Gastroesophageal sphincter (tissue), 3 donors: ENCODE measurements at regions not wholly inside any gene's neighbourhood (a gene's known extent, or its start where the extent isn't known, plus 50 kb on each side); places are given as distances from the start of the nearest gene placed in this dataset.

Source experiments
- CTCF ChIP-seq, 4 experiments: fragments of 200-600 bp in 2 of 4; fragments of 450-650 bp in 2 of 4; sonication (generic) in 1 of 4; IDR thresholded peaks; one replicate each; pipeline ENCODE4 v1.5.1; 2017 to 2019; ENCODE audit warnings: antibody characterized with exemption in 4 of 4, mild to moderate bottlenecking in 2 of 4, moderate library complexity in 2 of 4
- EP300 ChIP-seq: sonication (generic); formaldehyde crosslinking; IDR thresholded peaks from one replicate; pipeline ENCODE4 v1.6.1; 2017; ENCODE audit warnings: antibody characterized with exemption, mild to moderate bottlenecking
- POLR2A ChIP-seq, 2 donors: fragments of 450-650 bp; IDR thresholded peaks; one replicate each; pipeline ENCODE4 v1.6.1; 2017; ENCODE audit warnings: antibody characterized with exemption in 2 of 2, mild to moderate bottlenecking in 2 of 2, moderate library complexity in 1 of 2
- POLR2AphosphoS5 ChIP-seq: sonication (generic); formaldehyde crosslinking; IDR thresholded peaks from one replicate; pipeline ENCODE4 v1.6.1; 2017; ENCODE audit warnings: antibody characterized with exemption

GRCh38 chr13:31421756-31422155, 222.0 kb downstream of the B3GLCT start:
- no peak for TF ChIP-seq CTCF (IDR thresholded peaks at IDR 0.05)
- no peak for TF ChIP-seq POLR2A (IDR thresholded peaks at IDR 0.05)
- TF ChIP-seq EP300: no peak
- peak; percentile 38 for TF ChIP-seq POLR2AphosphoS5
